ENCODE measurements at regions not wholly inside any gene's neighbourhood (a gene's known extent, or its start where the extent isn't known, plus 50 kb on each side); places are given as distances from the start of the nearest gene placed in this dataset.
"Not testable (repeated sequence)": the region's sequence is repeated elsewhere in the genome, so short reads cannot be mapped to it uniquely, and the experiment has no call there.

DNA sequence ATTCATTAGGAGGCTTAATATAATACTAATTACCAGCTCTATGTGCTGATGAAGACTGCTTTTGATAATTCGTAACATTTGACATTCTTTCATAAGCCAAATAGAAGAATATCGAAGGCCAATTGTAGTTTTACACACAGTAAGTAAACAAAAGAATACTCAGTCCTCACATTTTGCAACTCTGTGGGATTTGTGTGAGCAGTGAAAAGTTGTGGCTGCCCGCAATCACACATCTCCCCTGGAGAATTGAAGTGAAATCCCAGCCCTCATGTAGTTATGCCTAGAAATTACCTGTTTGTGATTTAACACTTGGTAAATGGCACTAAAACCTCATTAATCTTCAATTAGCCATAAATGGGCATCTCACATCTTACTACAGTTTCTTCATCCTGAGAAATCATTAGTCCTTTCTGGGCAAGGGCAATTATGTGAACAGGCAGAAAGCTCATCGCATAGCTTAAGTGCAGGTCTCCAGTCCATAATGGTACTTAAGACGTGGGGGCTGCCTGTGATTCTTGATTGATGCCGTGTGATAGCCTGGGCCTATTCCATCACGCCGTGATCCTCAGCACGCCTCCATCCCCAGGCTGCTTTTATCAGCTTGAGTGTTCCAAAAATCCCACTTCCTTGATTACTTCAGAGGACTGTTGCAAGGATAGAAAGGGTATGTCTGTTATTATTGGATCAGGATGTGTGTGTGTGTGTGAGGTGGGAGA lies 97.9 kb upstream of the METTL14 start:
- DNase-seq (ENCODE audit: low read depth), result no peak

DNA sequence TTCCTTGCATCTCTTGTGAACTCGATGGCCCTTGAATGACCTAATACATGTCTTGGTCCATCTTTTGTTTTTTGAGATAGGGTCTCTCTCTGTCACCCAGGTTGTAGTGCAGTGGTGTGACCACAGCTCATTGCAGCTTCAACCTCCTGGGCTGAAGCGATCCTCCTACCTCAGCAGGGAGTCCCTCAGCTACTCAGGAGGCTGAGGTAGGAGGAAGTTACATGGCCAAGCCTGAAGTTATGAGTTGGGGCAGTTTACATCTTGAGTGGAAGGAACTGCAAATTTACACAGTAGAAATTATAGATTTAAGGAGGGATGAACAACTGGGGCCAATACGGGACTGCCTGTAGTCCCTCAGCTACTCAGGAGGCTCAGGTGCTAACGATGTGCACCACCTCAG lies 97.2 kb upstream of the METTL14 start:
- no peak for DNase-seq (ENCODE audit: low read depth)

DNA sequence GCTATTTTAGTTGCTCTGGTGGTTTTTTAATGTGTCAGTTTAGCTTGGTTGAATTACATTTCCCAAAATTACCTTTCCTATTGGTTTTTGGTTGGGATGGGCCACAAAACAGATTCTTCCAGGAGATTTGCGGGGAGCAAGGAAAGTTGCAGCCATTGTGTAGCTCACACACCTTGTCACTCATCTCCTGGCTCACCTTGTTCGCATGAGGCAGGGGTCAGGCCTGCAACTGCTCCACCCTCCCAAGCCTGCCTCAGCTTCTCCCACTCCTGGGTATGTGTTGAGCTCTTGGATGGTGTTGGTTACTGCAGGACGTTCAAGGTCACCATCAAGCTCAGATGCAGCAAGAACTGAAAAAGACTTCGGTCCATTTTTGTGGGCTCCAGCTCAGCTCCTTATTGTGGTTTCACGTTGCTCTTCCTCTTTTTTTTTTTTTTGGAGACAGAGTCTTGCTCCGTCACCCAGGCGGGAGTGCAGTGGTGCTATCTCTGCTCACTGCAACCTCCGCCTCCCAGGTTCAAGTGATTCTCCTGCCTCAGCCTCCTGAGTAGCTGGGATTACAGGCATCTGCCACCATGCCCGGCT lies 95.6 kb upstream of the METTL14 start:
- no peak for DNase-seq (ENCODE audit: low read depth)

DNA sequence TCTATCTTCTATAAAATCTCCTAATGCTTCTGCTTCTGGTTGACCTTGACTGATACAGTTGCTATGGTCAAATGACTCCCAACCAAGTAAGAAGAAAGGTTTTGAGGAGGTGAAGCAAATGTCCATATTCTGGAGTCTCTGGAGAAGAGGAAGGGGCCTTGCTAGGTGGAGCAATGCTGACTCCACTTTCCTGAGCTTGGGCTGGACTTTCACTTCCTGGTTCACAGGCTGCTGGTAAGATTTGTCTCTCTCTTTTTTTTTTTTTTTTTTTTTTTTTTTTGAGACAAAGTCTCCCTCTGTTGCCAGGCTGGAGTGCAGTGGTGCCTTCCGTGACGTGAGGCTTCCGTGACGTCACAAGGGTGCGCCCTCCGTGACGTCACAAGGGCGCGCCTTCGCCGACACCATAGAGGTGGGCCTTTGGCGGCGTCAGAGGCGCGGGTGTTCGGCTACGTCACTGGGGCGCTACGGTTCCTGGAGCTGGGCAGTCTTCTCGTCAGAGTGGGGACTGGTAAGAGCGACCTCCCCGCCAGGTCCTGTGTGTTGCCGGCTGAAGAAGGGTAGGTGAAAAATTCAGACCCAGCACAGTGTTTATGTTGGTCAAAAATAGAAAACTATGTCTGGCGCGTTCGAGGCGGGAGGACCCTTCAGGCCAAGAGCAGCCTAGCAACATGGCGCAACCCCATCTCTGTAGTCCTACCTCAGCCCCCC lies 93.7 kb upstream of the METTL14 start:
- DNase-seq (ENCODE audit: low read depth), result peak; percentile 91

DNA sequence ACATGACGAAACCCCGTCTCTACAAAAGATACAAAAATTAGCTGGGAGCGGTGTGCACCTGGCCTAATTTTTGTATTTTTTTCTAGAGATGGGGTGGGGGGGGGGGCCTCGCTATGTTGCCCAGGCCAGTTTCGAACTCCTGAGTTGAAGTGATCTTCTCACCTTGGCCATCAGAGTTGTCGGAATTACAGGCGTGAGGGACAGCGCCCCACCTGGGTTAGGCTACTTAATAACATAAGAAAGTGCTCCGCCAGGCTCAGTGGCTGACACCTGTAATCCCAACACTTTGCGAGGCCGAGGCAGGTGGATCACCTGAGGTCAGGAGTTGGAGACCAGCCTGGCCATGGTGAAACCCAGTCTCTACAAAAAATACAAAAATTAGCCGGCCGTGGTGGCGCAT lies 92.9 kb upstream of the METTL14 start:
- DNase-seq (ENCODE audit: low read depth), result not testable (repeated sequence)

DNA sequence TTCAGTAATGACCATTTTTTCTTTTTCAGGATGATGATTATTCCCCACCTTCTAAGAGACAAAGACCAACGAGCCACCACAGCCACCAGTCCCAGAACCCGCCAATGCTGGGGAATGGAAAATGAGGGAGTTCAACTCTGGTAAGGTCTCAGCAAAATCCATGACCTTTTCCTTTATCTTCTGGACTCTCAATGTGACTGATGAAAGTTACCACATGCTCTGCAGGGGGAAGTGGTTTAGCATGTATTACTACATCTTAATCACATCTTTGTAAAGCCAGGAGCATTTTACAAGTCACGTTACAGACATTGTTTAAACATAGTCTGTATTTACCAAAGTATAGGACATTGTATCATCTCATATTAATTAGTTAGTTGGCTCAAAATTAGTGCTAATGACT lies 89.3 kb upstream of the METTL14 start:
- not testable (repeated sequence) for DNase-seq (ENCODE audit: low read depth)

DNA sequence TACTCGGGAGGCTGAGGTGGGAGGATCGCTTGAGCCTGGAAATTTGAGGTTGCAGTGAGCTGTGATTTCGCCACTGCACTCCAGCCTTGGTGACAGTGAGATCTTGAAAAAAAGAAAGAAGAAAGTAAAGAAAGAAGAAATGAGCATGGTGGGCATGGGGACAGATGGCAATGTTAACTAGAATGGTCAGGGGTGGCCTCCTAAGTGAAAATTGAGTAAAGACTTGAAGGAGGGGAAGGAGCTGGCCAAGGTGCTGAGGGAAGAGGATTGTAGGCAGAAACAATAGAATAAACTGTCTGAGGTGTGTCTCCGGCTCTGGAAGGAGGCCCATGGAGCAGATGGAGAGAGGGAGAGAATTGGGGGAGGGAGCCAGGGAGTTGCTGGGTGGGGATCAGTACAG lies 60.1 kb upstream of the METTL14 start:
- not testable (repeated sequence) for DNase-seq (ENCODE audit: low read depth)

DNA sequence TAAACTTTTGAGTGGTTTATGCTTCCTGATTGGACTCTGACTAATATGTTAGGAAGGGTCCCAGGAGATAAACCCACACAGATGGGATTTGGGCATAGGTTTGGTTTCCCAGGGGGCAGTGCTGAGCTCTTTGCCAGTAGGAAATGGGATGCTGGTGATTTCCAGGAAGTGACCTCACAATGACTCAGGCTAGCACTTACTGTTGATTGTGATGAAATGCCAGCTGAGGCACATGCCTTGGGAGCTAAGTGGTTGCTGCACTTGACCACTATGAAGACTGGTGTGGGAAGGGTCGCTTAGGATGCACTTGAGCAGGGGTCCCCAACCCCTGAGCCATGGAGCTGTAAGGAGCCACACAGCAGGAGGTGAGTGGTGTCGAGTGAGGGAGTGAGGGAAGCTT lies 55.5 kb upstream of the METTL14 start:
- DNase-seq (ENCODE audit: low read depth), result peak; percentile 82

DNA sequence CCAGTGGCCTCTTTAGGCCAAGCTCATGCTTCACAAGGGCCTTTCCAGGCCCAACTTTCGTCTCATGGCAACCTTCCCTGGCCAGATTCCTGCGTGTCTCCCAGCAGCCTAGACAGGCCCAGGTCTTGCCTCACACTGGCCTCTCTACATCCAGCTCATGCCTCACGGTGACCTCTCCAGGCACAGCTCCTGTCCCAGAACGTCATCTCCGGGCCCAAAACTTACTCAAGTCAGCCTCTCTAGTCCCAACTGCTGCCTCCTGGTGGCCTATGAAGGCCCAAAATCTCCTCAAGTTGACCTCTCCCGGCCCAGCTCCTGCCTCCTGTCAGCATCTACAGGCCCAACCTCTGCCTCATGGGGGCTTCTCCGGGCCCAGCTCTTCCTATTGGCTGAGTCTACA lies 54.3 kb upstream of the METTL14 start:
- not testable (repeated sequence) for DNase-seq (ENCODE audit: low read depth)

DNA sequence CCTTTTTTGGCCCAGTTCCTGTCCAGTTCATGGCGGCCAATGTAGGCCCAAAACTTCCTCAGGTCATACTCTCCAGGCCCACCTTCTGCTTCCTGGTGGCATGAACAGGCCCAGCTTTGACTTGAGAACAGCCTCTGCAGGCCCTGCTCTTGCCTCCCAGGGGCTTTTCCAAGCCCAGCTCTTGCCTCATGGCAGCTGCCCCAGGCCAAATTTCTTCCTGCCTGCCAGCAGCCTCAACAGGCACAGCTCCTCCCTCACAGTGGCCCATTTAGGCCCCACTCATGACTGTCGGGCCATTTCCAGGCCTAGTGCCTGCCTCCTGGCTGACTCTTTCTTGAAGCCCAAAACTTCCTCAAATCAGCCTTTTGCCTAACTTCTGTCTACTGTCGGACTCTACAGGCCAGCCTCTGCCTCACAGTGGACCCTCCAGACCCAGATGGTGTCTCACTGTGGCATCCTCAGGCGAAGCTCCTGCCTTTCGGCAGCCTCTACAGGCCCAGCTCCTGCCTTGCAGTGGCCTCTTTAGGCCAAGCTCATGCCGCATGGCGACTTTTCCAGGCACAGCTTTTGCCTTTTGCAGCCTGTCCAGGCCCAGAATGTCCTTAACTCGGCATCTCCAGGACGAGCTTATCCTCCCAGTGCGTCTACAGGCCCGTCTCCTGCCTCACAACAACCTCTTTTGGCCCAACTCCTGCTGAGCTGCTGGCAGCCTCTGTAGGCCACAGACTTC lies 53.7 kb upstream of the METTL14 start:
- DNase-seq (ENCODE audit: low read depth), result not testable (repeated sequence)

DNA sequence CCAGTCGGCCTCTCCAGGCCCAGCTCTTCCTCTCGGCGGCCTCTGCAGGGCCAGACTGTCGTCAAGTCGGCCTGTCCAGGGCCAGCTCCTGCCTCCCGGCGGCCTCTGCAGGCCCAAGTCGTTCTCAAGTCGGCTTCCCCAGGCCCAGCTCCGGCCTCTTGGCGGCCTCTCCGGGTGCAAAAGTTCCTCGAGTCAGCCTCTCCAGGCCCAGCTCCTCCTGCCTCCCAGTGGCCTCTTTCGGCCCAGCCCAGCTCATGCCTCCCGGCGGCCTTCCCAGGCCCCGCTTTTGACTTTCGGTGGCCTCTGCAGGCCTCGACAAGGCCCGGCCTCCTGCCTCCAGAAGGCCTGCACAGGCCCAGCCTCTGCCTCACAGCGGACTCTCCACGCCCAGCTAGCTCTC lies 51.7 kb upstream of the METTL14 start:
- not testable (repeated sequence) for DNase-seq (ENCODE audit: low read depth)

DNA sequence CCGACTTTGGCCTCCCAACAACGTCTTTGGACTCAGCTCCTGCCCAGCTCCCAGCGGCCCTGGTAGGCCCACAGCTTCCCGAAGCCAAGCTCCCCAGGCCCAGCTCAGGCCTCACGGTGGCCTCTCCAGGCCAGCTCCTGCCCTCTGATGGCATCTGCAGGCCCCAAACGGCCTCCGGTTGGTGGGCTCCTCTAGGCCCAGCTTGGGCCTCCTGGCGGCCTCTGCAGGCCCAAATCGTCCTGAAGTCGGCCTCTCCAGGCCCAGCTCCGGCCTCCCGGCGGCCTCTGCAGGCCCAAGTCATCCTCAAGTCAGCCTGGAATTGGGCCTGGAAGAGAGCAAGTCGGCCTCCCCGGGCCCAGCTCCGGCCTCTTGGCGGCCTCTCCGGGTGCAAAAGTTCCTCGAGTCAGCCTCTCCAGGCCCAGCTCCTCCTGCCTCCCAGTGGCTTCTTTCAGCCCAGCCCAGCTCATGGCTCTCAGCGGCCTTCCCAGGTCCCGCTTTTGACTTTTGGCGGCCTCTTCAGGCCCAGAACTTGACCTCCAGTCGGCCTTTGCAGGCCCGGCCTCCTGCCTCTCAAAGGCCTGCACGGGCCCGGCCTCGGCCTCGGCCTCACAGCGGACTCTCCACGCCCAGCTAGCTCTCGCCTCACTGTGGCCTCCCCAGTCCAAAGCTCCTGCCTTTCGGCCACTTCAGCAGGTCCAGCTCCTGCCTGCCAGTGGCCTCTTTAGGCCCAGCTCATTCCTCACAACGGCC lies 50.9 kb upstream of the METTL14 start:
- DNase-seq (ENCODE audit: low read depth), result not testable (repeated sequence)
